ENCODE measurements at regions not wholly inside any gene's neighbourhood (a gene's known extent, or its start where the extent isn't known, plus 50 kb on each side); places are given as distances from the start of the nearest gene placed in this dataset.

DNA sequence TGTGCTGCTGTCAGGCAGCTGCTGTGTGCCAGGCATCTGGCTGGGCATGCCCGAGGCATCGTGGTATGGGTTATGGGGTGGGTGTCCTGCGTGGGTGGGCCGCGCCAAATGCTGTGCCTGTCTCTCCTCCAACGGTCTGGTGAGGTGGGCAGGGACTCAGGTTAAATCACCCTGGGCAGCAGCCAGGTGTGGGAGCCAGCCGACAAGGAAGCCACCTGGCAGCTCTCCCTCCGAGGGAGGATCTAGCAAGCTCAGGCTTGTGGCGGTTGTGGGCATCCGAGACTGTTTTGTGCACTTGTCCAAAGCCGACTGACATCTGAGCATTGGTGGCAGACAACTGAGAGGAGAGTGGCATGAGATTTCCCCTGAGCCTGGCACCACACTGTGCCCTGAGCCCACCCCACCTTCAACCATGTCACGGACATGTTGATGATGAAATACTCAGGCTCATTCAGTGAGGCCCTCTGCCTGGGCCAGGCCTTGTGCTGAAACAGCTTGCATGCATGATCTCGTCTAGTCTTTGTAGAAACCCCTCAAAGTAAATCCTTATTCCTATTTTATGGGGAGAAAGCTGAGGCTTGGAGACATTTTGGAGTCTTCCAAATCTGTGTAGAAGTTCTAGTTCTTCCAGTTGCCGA lies 181.8 kb upstream of the MYL2 start:
- DNase-seq: no peak

DNA sequence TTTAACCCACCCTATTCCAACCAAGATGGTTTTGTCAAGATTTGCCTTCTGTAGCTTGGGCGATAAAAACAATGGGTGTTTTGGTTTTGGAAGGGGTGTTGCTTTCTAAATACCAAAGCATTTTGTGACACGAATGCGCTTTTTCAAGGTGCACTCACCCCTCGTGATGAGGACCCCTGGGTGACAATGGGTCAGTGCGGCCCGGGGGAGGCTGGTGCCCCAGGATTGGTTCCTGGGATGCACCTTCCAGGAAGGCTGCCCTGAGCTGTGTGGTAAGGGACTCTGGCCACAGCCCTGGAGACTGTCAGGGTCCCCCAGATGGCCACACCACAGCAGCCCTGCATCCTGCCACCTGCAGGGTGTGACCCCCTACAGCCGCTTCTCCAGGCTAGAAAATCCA lies 180.6 kb upstream of the MYL2 start:
- DNase-seq: no peak

DNA sequence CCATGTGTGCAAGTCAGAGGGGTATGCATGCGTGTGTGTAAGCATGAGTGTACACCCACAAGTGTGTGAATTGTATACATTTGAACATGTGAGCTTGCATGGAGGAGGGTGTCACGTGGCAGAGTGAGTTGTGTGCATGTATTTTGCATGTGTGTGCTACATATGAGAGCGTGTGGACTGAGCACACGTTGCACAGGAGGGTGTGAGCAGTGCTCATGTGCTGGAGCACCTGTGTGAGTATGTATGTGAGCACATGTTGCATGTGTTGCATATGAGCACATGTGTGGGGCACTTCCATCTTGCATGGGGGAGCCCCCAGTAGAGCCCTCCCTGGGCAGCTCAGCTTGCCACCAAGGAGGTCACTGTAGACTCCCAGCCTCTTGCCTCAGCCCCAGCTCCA lies 180.2 kb upstream of the MYL2 start:
- no peak for DNase-seq

DNA sequence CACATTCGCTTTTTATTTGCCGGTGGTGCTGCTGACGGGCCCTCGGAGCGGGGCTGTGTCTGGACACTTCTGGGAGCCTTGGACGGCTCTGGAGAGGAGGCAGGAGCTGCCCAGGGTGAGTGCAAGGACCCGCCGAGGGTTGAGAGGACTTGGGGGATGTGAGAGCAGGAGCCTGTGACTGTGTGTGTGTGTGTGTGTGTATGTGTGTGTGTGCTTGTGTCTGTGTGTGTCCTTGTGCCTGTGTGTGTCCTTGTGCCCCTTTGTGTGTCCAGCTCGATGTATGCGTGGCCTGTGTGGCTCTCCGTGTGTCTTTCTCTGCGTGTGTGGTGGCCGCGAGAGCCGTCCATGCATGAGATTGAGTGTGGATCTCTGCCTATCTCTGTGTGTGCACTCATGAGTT lies 179.6 kb upstream of the MYL2 start:
- no peak for DNase-seq

DNA sequence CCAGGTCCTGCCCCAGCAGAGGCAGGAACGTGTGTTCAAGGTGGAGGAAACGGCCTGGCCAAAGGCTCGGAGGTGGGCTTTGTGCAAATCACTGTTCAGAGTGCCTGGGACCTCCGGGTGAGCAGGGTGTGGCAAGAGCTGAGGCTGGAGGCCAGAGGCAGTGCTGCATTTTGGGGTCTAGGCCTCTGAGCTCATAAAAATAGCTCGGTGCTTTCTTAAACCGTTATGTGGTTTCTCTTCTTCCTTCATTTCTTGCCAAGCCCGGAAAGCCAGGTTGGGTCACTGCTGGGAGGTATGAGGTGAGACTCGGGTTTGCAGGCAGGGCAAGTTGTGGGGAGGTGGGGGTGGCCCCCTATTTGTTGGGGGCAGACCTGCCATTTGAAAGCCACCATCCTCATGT lies 178.8 kb upstream of the MYL2 start:
- DNase-seq: no peak

DNA sequence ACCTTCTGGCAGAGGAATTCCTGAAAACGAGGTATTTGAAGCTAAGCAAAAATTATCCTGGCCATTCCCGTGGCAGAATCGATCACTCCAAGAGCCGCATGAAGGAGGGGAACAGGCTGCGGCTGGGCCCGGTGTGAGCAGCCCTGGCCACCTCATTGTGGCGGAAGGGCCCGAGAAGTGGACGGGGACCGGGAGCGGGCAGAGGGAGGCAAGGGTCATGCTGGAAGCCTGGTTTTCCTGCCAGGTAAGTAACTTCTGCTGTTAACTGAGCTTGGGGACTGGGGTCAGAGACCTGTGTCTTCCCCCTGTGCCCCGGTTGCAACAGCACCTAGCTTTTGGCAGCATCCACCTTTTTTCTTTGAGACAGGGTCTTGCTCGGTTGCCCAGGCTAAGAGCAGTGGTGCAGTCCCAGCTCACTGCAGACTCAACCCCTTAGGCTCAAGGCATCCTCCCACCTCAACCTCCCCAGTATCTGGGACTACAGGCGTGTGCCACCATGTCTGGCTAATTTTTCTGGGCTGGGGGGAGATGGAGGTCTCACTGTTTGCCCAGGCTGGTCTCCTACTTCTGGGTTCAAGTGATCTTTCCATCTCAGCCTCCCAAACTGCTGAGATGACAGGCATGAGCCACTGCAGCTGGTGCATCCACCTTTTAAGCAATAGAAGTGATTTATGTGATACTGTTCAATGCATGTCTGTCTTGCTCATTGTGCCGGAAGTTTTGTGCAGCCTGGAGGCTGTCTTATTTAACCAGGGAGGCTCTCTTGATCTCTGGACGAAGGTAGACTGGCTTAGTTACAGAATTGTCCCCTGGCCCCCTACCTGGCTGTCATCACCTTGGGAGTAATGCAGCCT lies 174.0 kb upstream of the MYL2 start:
- no peak for DNase-seq

DNA sequence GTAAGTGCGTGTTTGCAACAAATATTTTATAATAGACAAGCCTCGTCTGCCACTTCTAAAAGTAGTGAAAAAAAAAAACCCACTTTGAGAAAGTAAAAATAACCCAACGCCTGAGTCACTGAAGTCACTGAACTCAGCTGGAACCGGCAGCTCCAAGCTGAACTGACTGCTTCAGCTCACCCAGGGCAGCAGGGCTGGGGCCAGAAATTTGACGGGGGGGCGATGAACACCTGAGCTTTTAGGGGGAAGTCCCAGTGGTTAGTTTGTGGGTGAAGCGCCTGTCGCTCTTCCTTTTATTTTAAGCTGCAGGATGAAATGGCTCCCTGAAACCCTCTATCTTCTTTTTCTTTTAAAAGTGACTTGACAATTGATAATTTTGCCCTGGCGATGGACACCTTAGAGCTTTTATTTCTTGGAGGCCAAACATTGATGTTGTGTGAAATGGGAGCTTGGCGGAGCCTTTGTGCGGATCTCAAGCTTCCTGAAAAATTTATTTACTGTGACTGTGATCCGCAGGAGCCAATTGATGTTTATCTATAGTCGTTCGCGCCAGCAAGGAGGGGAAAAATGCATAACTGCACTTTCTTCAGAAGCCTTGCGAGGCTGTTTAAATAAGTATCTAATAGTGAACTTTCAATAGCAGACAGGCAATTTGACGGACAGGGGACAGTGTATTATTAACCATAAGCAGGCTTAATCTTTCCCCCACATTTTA lies 173.2 kb upstream of the MYL2 start:
- no peak for DNase-seq

DNA sequence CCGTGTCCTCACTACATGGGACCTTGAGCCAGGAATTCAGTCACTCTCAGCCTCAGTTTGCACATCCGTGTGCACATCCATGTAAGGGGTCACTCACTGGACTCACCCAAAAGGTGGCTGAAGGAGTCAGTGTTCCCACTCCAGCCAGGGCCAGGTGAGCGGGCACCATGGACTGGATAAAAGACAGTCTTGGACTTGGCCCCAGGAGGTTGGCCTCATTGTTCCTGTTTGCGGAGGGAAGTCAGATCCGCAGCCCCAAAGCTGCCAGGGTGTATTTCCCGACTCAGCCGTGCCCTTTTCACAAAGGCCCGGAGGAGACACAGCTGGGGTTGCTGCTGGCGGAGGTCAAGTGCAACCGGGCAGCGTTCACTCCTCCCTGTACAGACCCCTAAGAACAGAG lies 170.7 kb upstream of the MYL2 start:
- DNase-seq: no peak

DNA sequence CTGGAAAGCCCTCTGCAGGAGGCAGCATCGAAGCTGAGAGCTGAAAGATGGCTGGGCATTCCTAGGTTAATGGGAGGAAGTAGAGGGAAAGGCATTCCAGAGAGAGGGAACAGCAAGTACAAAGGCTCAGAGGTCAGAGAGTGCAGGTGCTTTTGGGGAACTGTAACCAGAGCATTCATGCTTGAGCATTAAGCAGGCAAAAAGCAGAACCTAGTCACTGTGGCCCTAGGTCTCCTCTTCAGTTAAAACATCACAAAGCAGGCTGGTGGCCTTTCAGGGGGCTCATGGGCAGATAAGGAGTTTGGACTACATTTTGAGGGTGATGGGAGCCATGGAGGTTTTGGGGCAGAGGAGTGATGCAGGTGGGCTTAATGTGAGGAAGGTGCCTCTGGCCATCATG lies 169.2 kb upstream of the MYL2 start:
- no peak for DNase-seq

DNA sequence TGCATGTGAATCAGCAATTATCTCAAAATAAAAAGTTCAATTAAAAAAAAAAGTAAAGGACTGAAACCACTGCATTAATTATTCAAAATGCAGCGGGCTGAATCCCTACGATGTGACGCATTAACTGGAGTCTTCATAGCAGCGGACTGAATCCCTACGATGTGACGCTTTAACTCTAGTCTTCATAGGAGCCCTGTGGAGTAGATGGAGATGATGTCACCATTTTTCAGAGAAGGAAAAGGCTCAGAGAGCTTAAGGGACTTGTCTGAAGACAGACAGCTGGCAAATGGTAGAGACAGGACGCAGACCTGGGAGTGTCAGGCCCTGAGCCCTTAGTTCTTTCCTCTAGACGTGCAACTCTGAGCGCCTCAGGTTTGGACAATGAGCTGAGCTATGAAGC lies 168.0 kb upstream of the MYL2 start:
- DNase-seq: no peak

DNA sequence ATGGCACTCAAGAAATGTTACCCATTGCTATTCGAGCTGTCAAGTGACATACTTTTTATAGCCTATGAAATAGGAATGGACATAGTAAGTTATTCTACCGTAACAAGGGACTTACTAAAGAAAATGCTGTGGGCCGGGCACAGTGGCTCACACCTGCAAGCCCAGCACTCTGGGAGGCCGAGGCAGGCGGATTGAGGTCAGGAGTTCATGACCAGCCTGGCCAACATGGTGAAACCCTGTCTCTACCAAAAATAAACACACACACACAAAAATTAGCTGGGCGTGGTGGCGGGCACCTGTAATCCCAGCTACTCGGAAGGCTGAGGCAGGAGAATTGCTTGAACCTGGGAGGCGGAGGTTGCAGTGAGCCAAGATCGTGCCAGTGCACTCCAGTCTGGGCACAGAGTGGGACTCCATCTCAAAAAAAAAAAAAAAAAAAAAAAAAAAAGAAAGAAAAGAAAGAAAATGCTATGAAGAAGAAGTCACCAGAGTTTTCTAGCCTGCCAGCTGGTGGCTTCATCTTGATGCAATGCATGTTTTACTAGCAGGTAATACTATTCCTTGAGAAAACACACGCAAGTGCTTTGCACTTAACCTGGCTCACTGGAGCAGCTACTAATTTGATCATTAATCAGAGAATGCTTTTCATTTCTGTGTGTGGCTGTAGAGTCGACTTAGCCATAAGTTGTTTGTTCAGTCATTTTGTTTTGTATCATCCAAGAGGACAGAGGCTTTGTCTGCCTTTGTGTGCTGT lies 166.7 kb upstream of the MYL2 start:
- DNase-seq: no peak

DNA sequence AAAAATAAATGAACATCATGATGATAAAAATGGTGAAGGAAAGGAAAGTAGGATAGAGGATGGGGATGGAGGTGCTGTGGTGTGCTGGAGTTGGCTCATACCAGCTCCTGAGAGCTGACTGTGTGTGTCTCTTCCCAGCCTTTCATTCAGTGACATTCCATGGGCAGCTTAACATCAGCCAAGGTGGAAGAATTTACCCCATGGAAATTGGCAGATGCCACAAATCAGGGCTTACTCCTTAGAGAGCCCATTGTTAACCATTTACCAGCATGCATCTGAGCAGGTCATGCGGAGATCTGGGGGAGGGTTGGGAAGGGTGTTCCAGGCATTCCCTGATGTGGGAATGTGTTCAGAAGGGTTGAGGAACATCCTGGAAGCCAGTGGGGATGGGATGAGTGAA lies 164.7 kb upstream of the MYL2 start:
- no peak for DNase-seq

DNA sequence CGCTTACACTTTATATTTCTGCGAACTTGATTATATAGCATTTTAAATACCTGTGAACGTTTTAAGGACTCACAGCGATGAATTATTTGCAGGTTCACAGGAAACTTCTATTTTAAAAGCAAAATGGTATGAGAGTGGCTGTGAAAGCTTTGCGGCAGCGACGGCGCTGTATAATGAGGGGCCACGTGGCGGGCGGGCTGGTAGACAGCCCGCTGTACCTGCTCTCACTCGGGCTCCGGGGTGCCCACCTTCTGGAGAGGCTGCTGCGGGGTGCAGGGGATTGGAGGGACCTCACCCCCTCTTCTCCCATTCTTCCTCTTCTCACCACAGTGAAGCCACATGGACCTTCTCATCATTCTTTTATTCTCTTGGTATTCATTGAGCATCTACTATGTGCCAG lies 164.2 kb upstream of the MYL2 start:
- DNase-seq: no peak

DNA sequence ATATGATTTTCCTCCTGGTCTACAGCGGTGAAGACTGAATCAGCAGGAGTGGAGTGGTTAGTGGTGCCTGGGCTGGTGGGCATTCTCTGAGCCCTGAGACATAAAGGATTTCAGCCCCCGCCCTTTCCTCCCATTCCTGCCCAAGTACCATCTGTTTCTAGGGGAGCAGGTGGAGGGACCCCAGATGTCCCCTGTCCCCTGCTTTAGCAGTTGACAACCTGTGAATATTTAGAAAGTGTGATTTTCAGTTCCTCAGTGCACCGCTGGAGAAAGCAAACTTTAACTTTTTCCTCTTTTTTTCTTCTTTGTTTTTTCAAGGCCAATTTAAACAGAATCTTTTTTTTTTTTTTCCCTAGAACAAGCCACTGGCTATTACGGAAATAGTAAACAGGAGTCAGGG lies 163.8 kb upstream of the MYL2 start:
- DNase-seq: no peak

DNA sequence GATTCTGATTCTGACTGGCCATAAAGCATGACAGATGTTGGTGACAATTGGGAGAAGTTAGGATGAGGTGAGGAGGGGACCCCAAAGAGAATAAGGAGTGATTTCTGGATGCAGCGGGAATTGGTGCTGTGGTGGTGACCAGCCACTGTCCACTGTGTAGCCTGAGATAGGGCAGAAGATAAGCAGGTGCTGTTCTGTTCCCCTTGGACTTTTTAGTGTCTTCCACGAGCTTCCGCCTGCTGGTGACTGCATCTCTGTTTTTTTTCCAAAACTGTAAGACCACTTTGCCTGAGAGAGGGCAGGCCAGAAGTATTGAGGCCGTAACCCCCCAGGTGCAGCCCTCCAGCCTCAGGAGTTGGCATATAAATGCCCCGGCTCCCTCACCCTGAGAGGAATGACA lies 161.2 kb upstream of the MYL2 start:
- no peak for DNase-seq

DNA sequence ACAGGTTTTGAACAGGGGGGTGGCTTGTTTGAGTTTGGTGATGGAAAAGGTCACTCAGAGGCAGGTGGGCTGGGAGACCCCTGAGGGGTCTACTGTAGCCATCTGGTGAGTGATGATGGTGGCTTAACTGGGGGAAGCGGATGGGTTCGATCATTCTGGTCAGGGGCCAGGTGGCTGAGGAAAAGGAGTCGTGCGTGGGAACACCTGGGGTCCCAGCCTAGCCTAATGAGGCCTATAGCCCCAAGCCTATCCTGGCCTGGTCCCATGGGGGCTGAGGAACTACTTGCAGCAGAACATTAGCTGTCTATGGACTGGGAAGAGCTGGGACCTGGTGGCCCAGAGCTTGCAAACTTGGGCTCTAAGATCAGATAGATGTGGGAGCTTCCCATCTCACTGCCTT lies 158.4 kb upstream of the MYL2 start:
- DNase-seq: no peak

DNA sequence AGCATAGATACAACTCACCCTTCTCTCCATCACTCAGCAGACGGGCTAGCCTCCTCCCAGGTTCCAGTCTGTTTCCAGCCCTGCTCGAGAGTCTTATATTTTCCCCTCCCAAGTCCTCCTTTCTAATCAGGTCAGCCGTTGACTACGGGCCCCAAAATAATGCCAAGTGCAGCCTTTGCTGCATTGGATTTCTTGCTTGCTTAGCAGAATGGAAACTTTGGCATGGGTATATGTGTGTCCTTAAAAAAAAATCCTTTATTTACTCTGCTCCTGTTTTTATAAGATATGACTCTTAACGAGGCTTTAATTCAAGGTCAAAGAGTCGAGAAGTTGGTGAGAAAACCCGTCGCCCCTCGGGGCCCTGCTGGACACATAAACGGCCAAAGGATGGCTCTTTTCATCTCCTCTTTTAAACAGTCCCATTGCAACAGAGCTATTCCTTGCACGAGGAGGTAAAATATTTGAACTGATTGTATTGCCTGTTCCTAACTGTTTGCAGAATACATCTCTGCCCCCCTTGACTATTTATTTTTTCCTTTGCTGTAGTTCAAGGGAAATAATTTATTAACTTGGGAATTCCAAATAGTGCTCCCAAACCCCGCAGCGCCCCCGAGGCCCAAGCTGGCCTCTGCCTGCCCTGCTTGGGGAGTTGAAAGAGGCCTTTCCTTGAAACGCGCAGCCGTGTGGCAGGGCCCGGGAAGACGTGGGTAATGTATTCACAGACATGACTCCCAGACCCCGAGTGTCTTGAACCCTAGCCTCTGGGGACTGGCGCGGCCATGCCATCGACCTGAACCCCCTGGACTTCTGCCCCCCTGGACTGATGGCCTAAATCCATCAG lies 156.5 kb upstream of the MYL2 start:
- no peak for DNase-seq

DNA sequence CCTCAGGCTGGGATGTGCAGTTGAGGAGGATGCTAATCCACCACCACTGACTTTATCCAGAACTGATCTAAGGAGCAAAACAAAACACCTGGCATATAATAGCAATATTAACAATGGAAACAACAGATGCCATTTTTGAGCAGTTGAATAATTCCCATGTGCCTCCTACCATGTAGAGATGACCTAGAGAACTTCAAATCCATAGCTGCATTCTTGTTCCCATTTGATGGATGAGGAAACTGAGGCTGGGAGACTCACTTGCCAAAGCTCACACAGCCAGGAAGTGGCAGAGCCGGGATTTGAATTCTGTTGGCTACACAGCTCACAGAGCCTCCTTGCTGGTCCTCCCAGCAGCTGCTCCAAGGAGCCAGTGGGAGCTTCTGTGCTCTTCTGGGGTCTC lies 155.8 kb upstream of the MYL2 start:
- DNase-seq: no peak

DNA sequence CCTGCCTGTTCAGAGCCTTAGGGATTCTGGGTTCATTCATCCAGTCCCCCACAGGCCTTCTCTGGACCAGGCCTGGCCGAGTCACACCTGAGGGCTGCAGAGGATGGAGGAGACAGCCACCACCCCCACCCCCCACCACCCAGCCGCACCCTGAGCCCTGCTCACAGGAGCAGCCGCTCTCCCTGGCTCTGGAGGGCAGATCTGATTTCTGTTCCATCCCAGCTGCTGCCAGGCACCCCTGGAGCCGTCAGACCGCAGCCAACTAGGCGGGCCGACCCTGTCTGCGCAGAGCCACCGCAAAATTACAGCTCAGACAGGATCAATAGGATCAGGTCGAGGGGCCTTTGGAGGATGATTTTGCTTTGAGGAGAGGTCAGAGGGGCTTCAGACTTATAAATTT lies 154.6 kb upstream of the MYL2 start:
- no peak for DNase-seq

DNA sequence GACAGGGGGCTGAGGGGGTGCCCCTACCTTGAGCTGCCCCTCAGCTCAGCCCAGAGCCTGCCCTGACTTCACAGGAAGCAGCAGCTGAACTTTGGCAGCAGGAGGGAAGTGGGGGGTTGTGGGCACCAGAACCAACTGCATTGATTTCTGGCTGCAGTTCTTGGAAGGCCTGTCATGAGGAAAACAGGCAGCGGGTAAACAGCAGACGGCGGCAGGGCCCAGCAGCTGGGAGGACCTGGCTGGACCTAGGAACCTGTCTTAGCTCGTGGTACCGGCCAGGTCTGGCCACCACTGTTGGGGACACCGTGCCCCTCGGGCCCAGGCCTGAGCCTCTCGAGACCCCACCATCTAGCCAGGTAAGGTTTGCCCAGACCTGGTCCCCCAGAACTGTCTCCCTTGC lies 154.2 kb upstream of the MYL2 start:
- no peak for DNase-seq

DNA sequence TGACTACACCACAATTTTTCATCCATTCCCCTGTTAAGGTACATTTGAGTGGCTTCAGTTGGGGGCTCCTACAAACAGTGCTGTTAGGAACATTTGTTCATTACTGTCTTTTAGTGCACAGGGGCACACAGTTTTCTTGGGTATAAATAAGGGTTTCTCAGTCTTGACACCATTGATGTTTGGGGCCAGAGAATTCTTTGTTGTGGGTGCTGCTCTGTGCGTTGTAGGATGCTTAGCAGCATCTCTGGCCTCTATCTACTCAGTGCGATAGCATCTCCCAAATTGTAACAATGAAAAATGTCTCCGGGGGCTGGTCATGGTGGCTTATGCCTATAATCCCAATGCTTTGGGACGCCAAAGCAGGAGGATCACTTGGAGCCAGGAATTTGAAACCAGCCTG lies 153.0 kb upstream of the MYL2 start:
- no peak for DNase-seq

DNA sequence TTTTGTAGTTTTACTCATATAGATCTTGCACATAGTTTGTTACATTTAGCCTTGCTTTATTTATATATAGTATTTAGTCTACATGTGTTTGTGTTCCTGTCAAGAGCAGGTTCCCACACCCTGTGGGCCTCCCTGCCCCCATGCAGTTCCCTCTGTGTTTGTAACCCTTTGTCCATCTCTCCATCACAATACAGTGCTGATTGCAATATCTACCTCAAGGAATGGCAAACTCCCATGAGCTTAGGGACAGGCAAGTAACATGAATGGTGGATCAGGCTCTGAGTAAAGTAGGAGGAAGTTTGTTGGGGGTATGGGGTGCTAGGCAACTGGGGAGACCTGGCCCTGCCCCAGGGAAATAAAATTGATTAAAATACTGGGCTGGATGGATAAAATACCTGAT lies 151.9 kb upstream of the MYL2 start:
- DNase-seq: no peak

DNA sequence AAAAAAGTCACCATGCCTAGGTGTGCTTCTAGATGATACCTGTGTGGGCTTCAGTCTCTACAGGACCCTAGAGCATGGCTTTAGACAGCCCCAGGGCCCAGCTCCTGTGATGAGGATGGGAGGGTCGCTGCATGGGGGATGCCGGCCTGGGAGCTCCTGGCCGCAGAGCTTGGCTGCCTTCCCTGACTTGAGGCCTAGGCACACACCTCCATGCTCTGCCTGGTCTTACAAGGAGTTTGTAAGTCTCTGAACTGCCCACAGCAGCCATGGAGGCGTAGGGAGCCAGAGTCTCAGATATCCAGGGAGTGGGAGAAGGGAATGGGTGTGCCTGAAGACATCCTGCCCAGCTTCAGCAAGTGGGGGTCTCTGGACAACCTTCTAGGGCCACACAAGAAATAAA lies 149.5 kb upstream of the MYL2 start:
- DNase-seq: no peak
